ENCODE measurements at regions not wholly inside any gene's neighbourhood (a gene's known extent, or its start where the extent isn't known, plus 50 kb on each side); places are given as distances from the start of the nearest gene placed in this dataset.
A peak's percentile ranks its signal among the peaks of the same experiment; 100 is the strongest.

DNA sequence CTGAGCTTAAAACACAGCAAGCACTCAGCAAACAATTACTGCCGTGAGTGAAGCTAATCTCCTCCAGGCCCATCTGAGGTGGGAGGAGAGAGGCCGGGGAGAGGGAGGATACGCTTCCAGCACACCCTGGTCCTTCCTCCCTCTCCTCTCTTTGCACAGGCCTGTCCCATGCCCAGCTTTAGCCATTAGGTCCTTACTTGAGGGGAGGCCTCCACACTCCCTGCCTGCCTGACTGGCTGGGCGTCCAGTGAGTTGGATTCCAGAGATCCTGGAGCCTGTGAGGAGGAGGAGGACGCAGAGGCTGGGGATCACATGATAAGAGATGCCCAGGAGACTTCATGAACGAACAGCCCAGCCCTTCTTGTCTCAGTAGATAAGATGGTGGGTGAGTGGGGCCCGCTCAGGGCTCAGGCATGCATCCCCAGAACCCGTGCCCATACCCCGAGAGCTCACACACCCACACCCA is 65.1 kb upstream of the NCOR2 start:
- Mint-ChIP-seq H3K9me3 (peaks cover 5% of the 10 kb centered on the region), H3K27ac (peak overlapping the region; percentile 37), H3K27me3 (ENCODE audit: low read depth, poor library complexity) (peaks cover 10% of the 10 kb centered on the region), H3K4me3 (no peak overlapping the region), H3K4me1 (peaks cover 51% of the 10 kb centered on the region), H3K36me3 (ENCODE audit: low read depth) (no peaks in the 10 kb centered on the region)
- DNase-seq: no peak
- TF ChIP-seq, protein P1, sequence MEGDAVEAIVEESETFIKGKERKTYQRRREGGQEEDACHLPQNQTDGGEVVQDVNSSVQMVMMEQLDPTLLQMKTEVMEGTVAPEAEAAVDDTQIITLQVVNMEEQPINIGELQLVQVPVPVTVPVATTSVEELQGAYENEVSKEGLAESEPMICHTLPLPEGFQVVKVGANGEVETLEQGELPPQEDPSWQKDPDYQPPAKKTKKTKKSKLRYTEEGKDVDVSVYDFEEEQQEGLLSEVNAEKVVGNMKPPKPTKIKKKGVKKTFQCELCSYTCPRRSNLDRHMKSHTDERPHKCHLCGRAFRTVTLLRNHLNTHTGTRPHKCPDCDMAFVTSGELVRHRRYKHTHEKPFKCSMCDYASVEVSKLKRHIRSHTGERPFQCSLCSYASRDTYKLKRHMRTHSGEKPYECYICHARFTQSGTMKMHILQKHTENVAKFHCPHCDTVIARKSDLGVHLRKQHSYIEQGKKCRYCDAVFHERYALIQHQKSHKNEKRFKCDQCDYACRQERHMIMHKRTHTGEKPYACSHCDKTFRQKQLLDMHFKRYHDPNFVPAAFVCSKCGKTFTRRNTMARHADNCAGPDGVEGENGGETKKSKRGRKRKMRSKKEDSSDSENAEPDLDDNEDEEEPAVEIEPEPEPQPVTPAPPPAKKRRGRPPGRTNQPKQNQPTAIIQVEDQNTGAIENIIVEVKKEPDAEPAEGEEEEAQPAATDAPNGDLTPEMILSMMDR (IDR thresholded peaks at IDR 0.05): no peak

DNA sequence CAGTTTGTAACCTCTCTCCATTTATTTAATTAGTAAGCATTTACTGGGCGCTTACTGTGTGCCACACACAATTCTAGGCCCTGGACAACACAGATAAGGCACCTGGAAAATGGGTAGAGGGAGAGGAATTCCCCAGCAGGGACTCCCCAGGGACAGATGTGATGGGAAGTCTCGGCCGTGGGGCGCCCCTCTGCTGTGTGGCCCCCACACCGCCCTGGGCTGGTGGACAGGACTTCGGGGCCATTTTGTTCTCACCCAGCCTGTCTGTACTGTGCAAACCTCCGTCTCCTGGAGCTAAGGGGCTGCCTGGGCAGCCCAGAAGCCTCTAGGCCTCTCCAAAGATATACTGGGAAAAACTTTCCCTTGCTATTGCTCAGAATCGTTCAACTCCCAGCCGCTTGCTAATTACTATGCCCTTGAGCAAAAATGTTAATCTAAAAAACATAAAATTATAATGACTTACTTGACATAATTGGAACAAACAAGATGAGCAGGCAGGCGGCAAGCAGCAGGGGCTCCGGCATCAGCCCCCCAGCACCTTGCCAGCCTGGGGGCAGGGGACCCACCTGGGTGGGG is 64.4 kb upstream of the NCOR2 start:
- Mint-ChIP-seq H3K36me3 (ENCODE audit: low read depth) (no peaks in the 10 kb centered on the region), H3K4me1 (peaks cover 50% of the 10 kb centered on the region), H3K27ac (no peak overlapping the region), H3K27me3 (ENCODE audit: low read depth, poor library complexity) (peaks cover 10% of the 10 kb centered on the region), H3K4me3 (no peak overlapping the region), H3K9me3 (peaks cover 5% of the 10 kb centered on the region)
- no peak for DNase-seq
- TF ChIP-seq, protein P1 (IDR thresholded peaks at IDR 0.05): no peak

DNA sequence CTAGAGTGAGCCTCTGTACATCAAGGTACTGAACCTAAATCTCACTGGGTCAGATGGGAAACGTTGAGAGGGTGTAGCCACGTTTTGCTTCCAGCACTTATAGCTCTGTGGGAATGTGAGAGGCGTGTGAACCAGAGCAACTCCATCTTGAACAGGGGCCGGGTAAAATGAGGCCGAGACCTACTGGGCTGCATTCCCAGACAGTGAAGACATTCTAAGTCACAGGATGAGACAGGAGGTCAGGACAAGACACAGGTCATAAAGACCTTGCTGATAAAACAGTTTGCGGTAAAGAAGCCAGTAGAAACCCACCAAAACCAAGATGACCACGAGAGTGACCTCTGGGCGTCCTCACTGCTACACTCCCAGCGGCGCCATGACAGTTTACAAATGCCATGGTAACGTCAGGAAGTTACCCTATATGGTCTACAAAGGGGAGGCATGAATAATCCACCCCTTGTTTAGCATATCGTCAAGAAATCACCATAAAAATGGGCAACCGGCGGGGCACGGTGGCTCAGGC is 63.4 kb upstream of the NCOR2 start:
- Mint-ChIP-seq H3K27me3 (ENCODE audit: low read depth, poor library complexity) (peaks cover 15% of the 10 kb centered on the region), H3K4me1 (peaks cover 46% of the 10 kb centered on the region), H3K36me3 (ENCODE audit: low read depth) (no peaks in the 10 kb centered on the region), H3K9me3 (peaks cover 5% of the 10 kb centered on the region), H3K4me3 (no peak overlapping the region), H3K27ac (no peak overlapping the region)
- no peak for DNase-seq
- TF ChIP-seq, protein P1 (IDR thresholded peaks at IDR 0.05): no peak

DNA sequence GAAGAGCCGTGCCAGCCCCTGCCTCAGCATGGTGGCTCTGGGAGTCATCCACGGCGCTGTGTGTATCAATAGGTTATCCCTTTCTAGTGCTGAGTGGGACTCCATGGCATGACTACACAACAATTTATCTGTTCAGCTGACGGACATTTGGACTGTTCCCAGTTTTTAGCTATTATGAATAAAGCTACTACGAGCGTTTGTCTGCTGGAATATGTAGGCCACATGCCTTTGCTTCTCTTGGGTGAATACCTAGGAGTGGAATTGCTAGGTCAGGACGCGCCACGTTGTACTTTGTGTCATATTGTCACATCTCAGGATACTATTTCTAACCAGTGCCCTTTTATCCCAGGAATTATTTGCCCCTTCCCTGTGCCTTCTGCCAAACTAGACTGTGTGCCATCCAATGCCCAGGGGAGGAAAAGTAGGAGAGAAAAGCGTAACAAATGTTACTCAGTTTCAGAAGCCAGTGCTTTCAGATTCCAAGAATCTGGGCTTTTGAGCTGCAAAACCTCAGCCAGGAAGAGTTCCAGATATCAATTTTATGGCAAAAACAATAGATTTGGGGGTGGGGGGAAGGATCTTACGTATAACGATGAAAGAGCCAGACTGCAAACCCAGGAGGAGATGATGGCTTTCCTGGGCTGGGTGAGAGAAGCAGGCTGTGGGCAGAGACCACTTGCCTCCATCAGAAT is 62.5 kb upstream of the NCOR2 start:
- Mint-ChIP-seq H3K9me3 (peaks cover 5% of the 10 kb centered on the region), H3K36me3 (ENCODE audit: low read depth) (no peaks in the 10 kb centered on the region), H3K4me3 (no peak overlapping the region), H3K27ac (no peak overlapping the region), H3K27me3 (ENCODE audit: low read depth, poor library complexity) (peaks cover 11% of the 10 kb centered on the region), H3K4me1 (peaks cover 47% of the 10 kb centered on the region)
- TF ChIP-seq, protein P1 (IDR thresholded peaks at IDR 0.05): no peak
- DNase-seq: no peak

DNA sequence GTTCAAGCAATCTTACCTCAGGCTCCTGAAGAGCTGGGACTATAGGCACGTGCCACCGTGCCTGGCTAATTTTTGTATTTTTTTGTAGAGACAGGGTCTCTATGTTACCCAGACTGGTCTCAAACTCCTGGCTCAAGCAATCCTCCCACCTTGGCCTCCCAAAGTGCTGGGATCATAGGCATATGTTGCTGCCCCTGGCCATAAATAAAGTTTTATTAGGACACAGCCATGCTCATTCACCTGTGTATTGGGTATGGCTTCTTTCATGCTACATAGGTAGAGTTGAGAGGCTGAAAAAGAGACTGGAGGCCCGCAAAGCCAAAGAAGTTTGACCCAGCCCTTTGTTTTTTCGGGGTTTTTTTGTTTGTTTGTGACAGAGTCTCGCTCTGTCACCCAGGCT is 61.7 kb upstream of the NCOR2 start:
- H3K27me3 Mint-ChIP-seq (ENCODE audit: low read depth, poor library complexity): peaks cover 13% of the 10 kb centered on the region
- no peak overlapping the region for H3K27ac Mint-ChIP-seq
- H3K4me1 Mint-ChIP-seq: peaks cover 47% of the 10 kb centered on the region
- H3K36me3 Mint-ChIP-seq (ENCODE audit: low read depth): no peaks in the 10 kb centered on the region
- H3K9me3 Mint-ChIP-seq: peaks cover 5% of the 10 kb centered on the region
- DNase-seq: no peak
- TF ChIP-seq, protein P1 (IDR thresholded peaks at IDR 0.05): no peak
- no peak overlapping the region for H3K4me3 Mint-ChIP-seq

Measured in nephron progenitor cell (in vitro differentiated cells).